ENCODE measurements at regions not wholly inside any gene's neighbourhood (a gene's known extent, or its start where the extent isn't known, plus 50 kb on each side); places are given as distances from the start of the nearest gene placed in this dataset.

DNA sequence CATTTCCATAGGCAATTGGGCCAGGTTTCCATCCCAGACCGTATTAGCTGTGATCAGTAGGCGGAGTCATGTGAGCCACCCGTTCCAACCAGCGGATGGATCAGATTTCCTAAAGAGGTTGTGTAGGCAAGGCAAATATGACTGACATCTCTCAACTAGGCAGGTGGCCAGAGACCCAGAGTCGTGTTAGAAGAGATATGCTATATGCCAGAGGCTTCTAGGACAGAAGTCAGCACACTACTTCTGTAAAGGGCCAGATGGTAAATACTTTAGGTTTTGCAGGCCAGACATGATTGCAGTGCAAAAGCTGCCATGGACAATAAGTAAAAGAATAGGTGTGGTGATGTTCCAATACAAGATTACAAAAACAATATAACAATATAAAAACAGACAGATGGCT is 788.4 kb downstream of the RPA4 start:
- no peak overlapping the region for H3K4me3 ChIP-seq (replicated peaks in 1 of 3; ENCODE audit: insufficient read depth in 1 of 3, low read depth in 1 of 3, low read length in 3 of 3)
- TF ChIP-seq JUN (IDR thresholded peaks at IDR 0.05; ENCODE audit: borderline replicate concordance, insufficient read depth, insufficient read length, low read depth) (no peak), EZH2 (IDR thresholded peaks at IDR 0.05; ENCODE audit: borderline replicate concordance, low read depth, low read length, severe bottlenecking) (no peak), POLR2A (IDR thresholded peaks at IDR 0.05; ENCODE audit: low read depth, low read length) (no peak)
- TF ChIP-seq, protein P1, sequence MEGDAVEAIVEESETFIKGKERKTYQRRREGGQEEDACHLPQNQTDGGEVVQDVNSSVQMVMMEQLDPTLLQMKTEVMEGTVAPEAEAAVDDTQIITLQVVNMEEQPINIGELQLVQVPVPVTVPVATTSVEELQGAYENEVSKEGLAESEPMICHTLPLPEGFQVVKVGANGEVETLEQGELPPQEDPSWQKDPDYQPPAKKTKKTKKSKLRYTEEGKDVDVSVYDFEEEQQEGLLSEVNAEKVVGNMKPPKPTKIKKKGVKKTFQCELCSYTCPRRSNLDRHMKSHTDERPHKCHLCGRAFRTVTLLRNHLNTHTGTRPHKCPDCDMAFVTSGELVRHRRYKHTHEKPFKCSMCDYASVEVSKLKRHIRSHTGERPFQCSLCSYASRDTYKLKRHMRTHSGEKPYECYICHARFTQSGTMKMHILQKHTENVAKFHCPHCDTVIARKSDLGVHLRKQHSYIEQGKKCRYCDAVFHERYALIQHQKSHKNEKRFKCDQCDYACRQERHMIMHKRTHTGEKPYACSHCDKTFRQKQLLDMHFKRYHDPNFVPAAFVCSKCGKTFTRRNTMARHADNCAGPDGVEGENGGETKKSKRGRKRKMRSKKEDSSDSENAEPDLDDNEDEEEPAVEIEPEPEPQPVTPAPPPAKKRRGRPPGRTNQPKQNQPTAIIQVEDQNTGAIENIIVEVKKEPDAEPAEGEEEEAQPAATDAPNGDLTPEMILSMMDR (IDR thresholded peaks at IDR 0.05; ENCODE audit: extremely low read depth in 1 of 2, insufficient read depth in 1 of 2, low read depth in 1 of 2, low read length in 2 of 2), result no peak
- no peak overlapping the region for H3K4me2 ChIP-seq (ENCODE audit: insufficient read depth, low read length)
- no peaks in the 10 kb centered on the region for H3K9me1 ChIP-seq (replicated peaks; ENCODE audit: control insufficient read depth, extremely low read depth, insufficient read depth, low read length)
- FAIRE-seq (peak; percentile 15), DNase-seq (ENCODE audit: low read depth, low spot score) (no peak)
- H3K9me3 ChIP-seq (replicated peaks; ENCODE audit: control insufficient read depth, insufficient read depth, low read length), result no peaks in the 10 kb centered on the region
- no peaks in the 10 kb centered on the region for H4K20me1 ChIP-seq (replicated peaks; ENCODE audit: control insufficient read depth, extremely low read depth, insufficient read depth, low read length)
- no peaks in the 10 kb centered on the region for H3K4me1 ChIP-seq (ENCODE audit: control insufficient read depth, extremely low read depth, insufficient read depth, low read length)
- POLR2A ChIA-PET, result no interaction called here
- no peaks in the 10 kb centered on the region for H3K36me3 ChIP-seq (ENCODE audit: control insufficient read depth in 2 of 2, extremely low read depth in 1 of 2, insufficient read depth in 2 of 2, low read length in 2 of 2)
- dilution Hi-C loops (cut with MboI; ENCODE audit: extremely low pct_ligation_motif_present, low sequenced_read_pairs) (no loop called here), intact Hi-C loops (cut with micrococcal nuclease) (no loop called here)
- no peaks in the 10 kb centered on the region for H3K79me2 ChIP-seq (ENCODE audit: control insufficient read depth, insufficient read depth, low read length)
- no peaks in the 10 kb centered on the region for H3K27me3 ChIP-seq (ENCODE audit: control insufficient read depth in 2 of 2, insufficient read depth in 2 of 2, low read length in 2 of 2)
- no peak overlapping the region for H2AFZ ChIP-seq (ENCODE audit: low read depth, low read length)
- no peak overlapping the region for H3K9ac ChIP-seq (replicated peaks; ENCODE audit: extremely low read depth, insufficient read depth, low read length)
- BruUV-seq (replicated peaks), result no TSS peak
- no peak overlapping the region for H3K27ac ChIP-seq (ENCODE audit: insufficient read depth, low read depth, low read length)
- CTCF ChIA-PET, result no interaction called here

DNA sequence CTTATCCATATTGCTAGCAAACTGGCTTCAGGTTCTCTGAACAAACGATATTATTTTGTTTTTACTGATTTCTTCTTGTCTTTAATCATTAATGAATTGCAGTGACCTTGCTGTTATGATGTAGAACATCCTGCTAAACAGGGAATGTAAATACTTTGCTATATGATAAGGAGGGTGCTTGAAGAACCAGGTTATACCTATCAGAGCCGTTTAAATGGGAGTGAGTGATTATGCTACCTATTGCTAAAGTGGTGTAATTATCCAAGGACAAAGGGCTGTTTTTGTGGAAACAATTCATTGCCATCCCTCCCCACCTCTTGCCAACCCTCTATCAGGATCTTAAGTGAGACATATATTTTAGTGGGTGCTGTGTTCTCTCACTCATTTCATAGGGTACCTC is 788.9 kb downstream of the RPA4 start:
- intact Hi-C loops (cut with micrococcal nuclease) (no loop called here), dilution Hi-C loops (cut with MboI; ENCODE audit: extremely low pct_ligation_motif_present, low sequenced_read_pairs) (no loop called here)
- no peaks in the 10 kb centered on the region for H3K36me3 ChIP-seq (ENCODE audit: control insufficient read depth in 2 of 2, extremely low read depth in 1 of 2, insufficient read depth in 2 of 2, low read length in 2 of 2)
- ChIA-PET CTCF (no interaction called here), POLR2A (no interaction called here)
- no peaks in the 10 kb centered on the region for H3K9me3 ChIP-seq (replicated peaks; ENCODE audit: control insufficient read depth, insufficient read depth, low read length)
- TF ChIP-seq JUN (IDR thresholded peaks at IDR 0.05; ENCODE audit: borderline replicate concordance, insufficient read depth, insufficient read length, low read depth) (no peak), FOS (IDR thresholded peaks at IDR 0.05; ENCODE audit: borderline replicate concordance, insufficient read depth, low read length) (no peak), EZH2 (IDR thresholded peaks at IDR 0.05; ENCODE audit: borderline replicate concordance, low read depth, low read length, severe bottlenecking) (no peak), GATA2 (IDR thresholded peaks at IDR 0.05; ENCODE audit: insufficient read depth, insufficient read length, low read depth, low read length) (no peak), POLR2AphosphoS5 (IDR thresholded peaks at IDR 0.05; ENCODE audit: insufficient read depth, low read depth, low read length) (no peak), POLR2A (IDR thresholded peaks at IDR 0.05; ENCODE audit: low read depth, low read length) (no peak)
- TF ChIP-seq, protein P1 (IDR thresholded peaks at IDR 0.05; ENCODE audit: extremely low read depth in 1 of 2, insufficient read depth in 1 of 2, low read depth in 1 of 2, low read length in 2 of 2), result no peak
- TF ChIP-seq, protein P2, sequence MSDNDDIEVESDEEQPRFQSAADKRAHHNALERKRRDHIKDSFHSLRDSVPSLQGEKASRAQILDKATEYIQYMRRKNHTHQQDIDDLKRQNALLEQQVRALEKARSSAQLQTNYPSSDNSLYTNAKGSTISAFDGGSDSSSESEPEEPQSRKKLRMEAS (IDR thresholded peaks at IDR 0.05; ENCODE audit: insufficient read depth, insufficient read length), result no peak
- no peaks in the 10 kb centered on the region for H3K79me2 ChIP-seq (ENCODE audit: control insufficient read depth, insufficient read depth, low read length)
- BruUV-seq (replicated peaks), result no TSS peak
- no peaks in the 10 kb centered on the region for H4K20me1 ChIP-seq (replicated peaks; ENCODE audit: control insufficient read depth, extremely low read depth, insufficient read depth, low read length)
- no peak overlapping the region for H3K27ac ChIP-seq (ENCODE audit: insufficient read depth, low read depth, low read length)
- no peak overlapping the region for H3K9ac ChIP-seq (replicated peaks; ENCODE audit: extremely low read depth, insufficient read depth, low read length)
- no peak for FAIRE-seq
- H3K4me2 ChIP-seq (ENCODE audit: insufficient read depth, low read length), result no peak overlapping the region
- no peak for DNase-seq (ENCODE audit: low read depth, low spot score)
- H3K4me1 ChIP-seq (ENCODE audit: control insufficient read depth, extremely low read depth, insufficient read depth, low read length), result no peaks in the 10 kb centered on the region
- no peaks in the 10 kb centered on the region for H3K9me1 ChIP-seq (replicated peaks; ENCODE audit: control insufficient read depth, extremely low read depth, insufficient read depth, low read length)
- no peak overlapping the region for H2AFZ ChIP-seq (ENCODE audit: low read depth, low read length)
- no peaks in the 10 kb centered on the region for H3K27me3 ChIP-seq (ENCODE audit: control insufficient read depth in 2 of 2, insufficient read depth in 2 of 2, low read length in 2 of 2)
- no peak overlapping the region for H3K4me3 ChIP-seq (replicated peaks in 1 of 3; ENCODE audit: insufficient read depth in 1 of 3, low read depth in 1 of 3, low read length in 3 of 3)
